ENCODE measurements at regions not wholly inside any gene's neighbourhood (a gene's known extent, or its start where the extent isn't known, plus 50 kb on each side); places are given as distances from the start of the nearest gene placed in this dataset.

GRCh38 chr4:117898496-117898895 is 135.8 kb upstream of the NDST3 start:
- no peak for DNase-seq
- intact Hi-C loops (cut with DNase I; ENCODE audit: low total_unique reads) (no loop called here), in situ Hi-C loops (cut with MboI; ENCODE audit: low pct_ligation_motif_present in 1 of 4, low pct_unique_long_range_greater_than_20kb in 1 of 4, low sequenced_read_pairs in 3 of 4) (no loop called here)
- Histone ChIP-seq H3K4me3 (no peak overlapping the region), H3K27me3 (no peaks in the 10 kb centered on the region), H3K36me3 (no peaks in the 10 kb centered on the region), H3K9me3 (no peaks in the 10 kb centered on the region), H3K27ac (no peak overlapping the region), H3K4me1 (no peaks in the 10 kb centered on the region)
- no peak for TF ChIP-seq POLR2AphosphoS5 (IDR thresholded peaks at IDR 0.05)
- TF ChIP-seq, protein P1, sequence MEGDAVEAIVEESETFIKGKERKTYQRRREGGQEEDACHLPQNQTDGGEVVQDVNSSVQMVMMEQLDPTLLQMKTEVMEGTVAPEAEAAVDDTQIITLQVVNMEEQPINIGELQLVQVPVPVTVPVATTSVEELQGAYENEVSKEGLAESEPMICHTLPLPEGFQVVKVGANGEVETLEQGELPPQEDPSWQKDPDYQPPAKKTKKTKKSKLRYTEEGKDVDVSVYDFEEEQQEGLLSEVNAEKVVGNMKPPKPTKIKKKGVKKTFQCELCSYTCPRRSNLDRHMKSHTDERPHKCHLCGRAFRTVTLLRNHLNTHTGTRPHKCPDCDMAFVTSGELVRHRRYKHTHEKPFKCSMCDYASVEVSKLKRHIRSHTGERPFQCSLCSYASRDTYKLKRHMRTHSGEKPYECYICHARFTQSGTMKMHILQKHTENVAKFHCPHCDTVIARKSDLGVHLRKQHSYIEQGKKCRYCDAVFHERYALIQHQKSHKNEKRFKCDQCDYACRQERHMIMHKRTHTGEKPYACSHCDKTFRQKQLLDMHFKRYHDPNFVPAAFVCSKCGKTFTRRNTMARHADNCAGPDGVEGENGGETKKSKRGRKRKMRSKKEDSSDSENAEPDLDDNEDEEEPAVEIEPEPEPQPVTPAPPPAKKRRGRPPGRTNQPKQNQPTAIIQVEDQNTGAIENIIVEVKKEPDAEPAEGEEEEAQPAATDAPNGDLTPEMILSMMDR (IDR thresholded peaks at IDR 0.05), result no peak
- no peak for TF ChIP-seq EP300 (IDR thresholded peaks at IDR 0.05; ENCODE audit: low read depth)
- TF ChIP-seq POLR2A (IDR thresholded peaks at IDR 0.05), result no peak

GRCh38 chr4:117900832-117901231 is 133.5 kb upstream of the NDST3 start:
- intact Hi-C loops (cut with DNase I; ENCODE audit: low total_unique reads) (no loop called here), in situ Hi-C loops (cut with MboI; ENCODE audit: low pct_ligation_motif_present in 1 of 4, low pct_unique_long_range_greater_than_20kb in 1 of 4, low sequenced_read_pairs in 3 of 4) (no loop called here)
- no peaks in the 10 kb centered on the region for H3K36me3 ChIP-seq
- no peak overlapping the region for H3K4me3 ChIP-seq
- no peak overlapping the region for H3K27ac ChIP-seq
- TF ChIP-seq EP300 (IDR thresholded peaks at IDR 0.05; ENCODE audit: low read depth), result no peak
- TF ChIP-seq, protein P1 (IDR thresholded peaks at IDR 0.05), result no peak
- no peak for TF ChIP-seq POLR2AphosphoS5 (IDR thresholded peaks at IDR 0.05)
- no peak for TF ChIP-seq POLR2A (IDR thresholded peaks at IDR 0.05)
- DNase-seq, result no peak
- WGBS, 2 donors (ENCODE audit: low coverage in 1 of 2), result 14 to 44% methylated on average over 1 to 2 of the region's 2 CpGs
- no peaks in the 10 kb centered on the region for H3K9me3 ChIP-seq
- no peaks in the 10 kb centered on the region for H3K27me3 ChIP-seq
- H3K4me1 ChIP-seq, result no peaks in the 10 kb centered on the region

- in situ Hi-C loops (cut with MboI; ENCODE audit: low pct_ligation_motif_present in 1 of 4, low pct_unique_long_range_greater_than_20kb in 1 of 4, low sequenced_read_pairs in 3 of 4), result no loop called here
- DNase-seq, result no peak
- no peak overlapping the region for H3K27ac ChIP-seq
- H3K9me3 ChIP-seq, result no peaks in the 10 kb centered on the region
- no peaks in the 10 kb centered on the region for H3K27me3 ChIP-seq
- no peaks in the 10 kb centered on the region for H3K4me1 ChIP-seq
- 68% methylated on average over 1 of the region's 1 CpG; no CpG with 5 or more reads in 1 of the 2 donors for WGBS, 2 donors (ENCODE audit: low coverage in 1 of 2)
- H3K36me3 ChIP-seq, result no peaks in the 10 kb centered on the region
- intact Hi-C loops (cut with DNase I; ENCODE audit: low total_unique reads), result no loop called here
- no peak for TF ChIP-seq POLR2A (IDR thresholded peaks at IDR 0.05)
- TF ChIP-seq POLR2AphosphoS5 (IDR thresholded peaks at IDR 0.05), result no peak
- TF ChIP-seq EP300 (IDR thresholded peaks at IDR 0.05; ENCODE audit: low read depth), result no peak
- TF ChIP-seq, protein P1 (IDR thresholded peaks at IDR 0.05), result no peak
- no peak overlapping the region for H3K4me3 ChIP-seq
These were observed 126.6 kb upstream of the NDST3 start for GRCh38 chr4:117907646-117908045.

DNA sequence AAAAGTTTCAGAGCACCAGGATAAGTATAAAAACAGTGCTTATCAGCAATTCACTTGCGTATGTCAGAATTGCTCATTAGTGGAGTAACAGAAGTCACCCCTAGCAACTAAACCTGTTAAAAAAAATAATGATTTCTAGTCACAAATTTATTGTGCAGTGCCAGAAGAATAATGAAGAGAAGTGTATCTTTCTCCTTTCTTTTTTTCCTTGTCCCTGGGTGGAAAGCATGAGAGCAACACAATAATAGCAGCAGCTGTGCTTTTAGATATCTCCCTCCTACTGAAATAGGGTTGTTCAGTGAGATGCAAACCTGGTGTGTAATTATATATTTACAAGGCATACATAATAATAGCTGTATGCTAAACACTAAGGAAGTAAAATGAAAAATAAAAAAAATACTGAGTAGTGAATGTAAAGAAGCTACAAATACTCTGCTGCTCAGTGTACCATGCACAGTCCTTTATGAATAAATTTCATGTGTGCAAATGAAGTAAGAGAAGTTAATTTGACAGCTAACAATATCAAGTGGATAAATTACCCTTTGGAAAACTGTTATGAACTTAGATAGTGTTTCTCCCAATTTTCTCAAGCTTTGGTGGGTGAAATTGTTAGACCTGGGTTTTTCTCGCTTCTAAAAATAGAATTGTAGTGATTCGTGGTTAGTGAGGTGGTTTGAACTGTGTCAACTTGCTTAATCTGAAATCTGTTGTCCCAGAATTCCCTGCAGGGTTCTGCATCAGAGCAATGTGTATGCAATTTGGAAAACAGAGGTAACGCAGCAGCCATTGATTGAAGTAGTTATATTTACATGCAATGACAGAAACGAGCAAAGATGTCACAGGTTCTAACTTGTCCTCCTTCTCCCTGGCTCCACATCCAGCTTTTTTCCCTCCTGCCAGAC is 125.7 kb upstream of the NDST3 start:
- H3K9me3 ChIP-seq, result no peaks in the 10 kb centered on the region
- H3K36me3 ChIP-seq, result no peaks in the 10 kb centered on the region
- in situ Hi-C loops (cut with MboI; ENCODE audit: low pct_ligation_motif_present in 1 of 4, low pct_unique_long_range_greater_than_20kb in 1 of 4, low sequenced_read_pairs in 3 of 4) (no loop called here), intact Hi-C loops (cut with DNase I; ENCODE audit: low total_unique reads) (no loop called here)
- H3K4me1 ChIP-seq, result no peaks in the 10 kb centered on the region
- 36 to 55% methylated on average over 4 to 5 of the region's 5 CpGs for WGBS, 2 donors (ENCODE audit: low coverage in 1 of 2)
- H3K4me3 ChIP-seq, result no peak overlapping the region
- no peak for DNase-seq
- H3K27me3 ChIP-seq, result no peaks in the 10 kb centered on the region
- H3K27ac ChIP-seq, result no peak overlapping the region
- TF ChIP-seq, protein P1 (IDR thresholded peaks at IDR 0.05), result no peak
- no peak for TF ChIP-seq EP300 (IDR thresholded peaks at IDR 0.05; ENCODE audit: low read depth)
- TF ChIP-seq POLR2AphosphoS5 (IDR thresholded peaks at IDR 0.05), result no peak
- no peak for TF ChIP-seq POLR2A (IDR thresholded peaks at IDR 0.05)

Measured in transverse colon (tissue), 4 donors.